ENCODE measurements at regions not wholly inside any gene's neighbourhood (a gene's known extent, or its start where the extent isn't known, plus 50 kb on each side); places are given as distances from the start of the nearest gene placed in this dataset.

- Mint-ChIP-seq H3K27me3 (ENCODE audit: low read depth) (no peaks in the 10 kb centered on the region), H3K4me1 (ENCODE audit: low read depth) (peaks cover 4% of the 10 kb centered on the region), H3K36me3 (ENCODE audit: low read depth) (no peaks in the 10 kb centered on the region), H3K4me3 (no peak overlapping the region), H3K27ac (no peak overlapping the region), H3K9me3 (no peaks in the 10 kb centered on the region)
- no peak for DNase-seq (ENCODE audit: low spot score)
Measured at GRCh38 chr7:18198868-18199267, 171.2 kb upstream of the PRPS1L1 start.

GRCh38 chr7:18200266-18200665, 172.6 kb upstream of the PRPS1L1 start:
- no peaks in the 10 kb centered on the region for H3K27me3 Mint-ChIP-seq (ENCODE audit: low read depth)
- no peaks in the 10 kb centered on the region for H3K36me3 Mint-ChIP-seq (ENCODE audit: low read depth)
- H3K27ac Mint-ChIP-seq, result no peak overlapping the region
- DNase-seq (ENCODE audit: low spot score), result no peak
- no peaks in the 10 kb centered on the region for H3K9me3 Mint-ChIP-seq
- H3K4me3 Mint-ChIP-seq, result no peak overlapping the region
- H3K4me1 Mint-ChIP-seq (ENCODE audit: low read depth), result peaks cover 4% of the 10 kb centered on the region

- Mint-ChIP-seq H3K9me3 (no peaks in the 10 kb centered on the region), H3K27me3 (ENCODE audit: low read depth) (no peaks in the 10 kb centered on the region), H3K36me3 (ENCODE audit: low read depth) (no peaks in the 10 kb centered on the region), H3K27ac (no peak overlapping the region), H3K4me3 (no peak overlapping the region), H3K4me1 (ENCODE audit: low read depth) (peaks cover 4% of the 10 kb centered on the region)
- no peak for DNase-seq (ENCODE audit: low spot score)
Measured at GRCh38 chr7:18200855-18201254, 173.2 kb upstream of the PRPS1L1 start.

- H3K27ac Mint-ChIP-seq, result no peak overlapping the region
- no peaks in the 10 kb centered on the region for H3K36me3 Mint-ChIP-seq (ENCODE audit: low read depth)
- H3K9me3 Mint-ChIP-seq, result no peaks in the 10 kb centered on the region
- no peak for DNase-seq (ENCODE audit: low spot score)
- H3K4me3 Mint-ChIP-seq, result no peak overlapping the region
- peaks cover 4% of the 10 kb centered on the region for H3K4me1 Mint-ChIP-seq (ENCODE audit: low read depth)
- no peaks in the 10 kb centered on the region for H3K27me3 Mint-ChIP-seq (ENCODE audit: low read depth)
Measured at GRCh38 chr7:18201350-18201749, 173.7 kb upstream of the PRPS1L1 start.

GRCh38 chr7:18202315-18203045, 174.8 kb upstream of the PRPS1L1 start:
- Mint-ChIP-seq H3K4me3 (no peak overlapping the region), H3K36me3 (ENCODE audit: low read depth) (no peaks in the 10 kb centered on the region), H3K27ac (no peak overlapping the region), H3K27me3 (ENCODE audit: low read depth) (no peaks in the 10 kb centered on the region), H3K4me1 (ENCODE audit: low read depth) (peaks cover 4% of the 10 kb centered on the region), H3K9me3 (no peaks in the 10 kb centered on the region)
- DNase-seq (ENCODE audit: low spot score), result no peak

GRCh38 chr7:18206331-18206730, 178.7 kb upstream of the PRPS1L1 start:
- no peaks in the 10 kb centered on the region for H3K36me3 Mint-ChIP-seq (ENCODE audit: low read depth)
- H3K9me3 Mint-ChIP-seq, result no peaks in the 10 kb centered on the region
- peaks cover 4% of the 10 kb centered on the region for H3K4me1 Mint-ChIP-seq (ENCODE audit: low read depth)
- no peak overlapping the region for H3K4me3 Mint-ChIP-seq
- H3K27ac Mint-ChIP-seq, result no peak overlapping the region
- H3K27me3 Mint-ChIP-seq (ENCODE audit: low read depth), result no peaks in the 10 kb centered on the region
- no peak for DNase-seq (ENCODE audit: low spot score)

- Mint-ChIP-seq H3K27me3 (ENCODE audit: low read depth) (no peaks in the 10 kb centered on the region), H3K27ac (no peak overlapping the region), H3K9me3 (no peaks in the 10 kb centered on the region), H3K36me3 (ENCODE audit: low read depth) (no peaks in the 10 kb centered on the region), H3K4me3 (no peak overlapping the region), H3K4me1 (ENCODE audit: low read depth) (no peaks in the 10 kb centered on the region)
- no peak for DNase-seq (ENCODE audit: low spot score)
Measured at GRCh38 chr7:18208921-18209320, 181.3 kb upstream of the PRPS1L1 start.

- no peak overlapping the region for H3K4me3 Mint-ChIP-seq
- H3K36me3 Mint-ChIP-seq (ENCODE audit: low read depth), result no peaks in the 10 kb centered on the region
- no peaks in the 10 kb centered on the region for H3K27me3 Mint-ChIP-seq (ENCODE audit: low read depth)
- no peak for DNase-seq (ENCODE audit: low spot score)
- H3K9me3 Mint-ChIP-seq, result no peaks in the 10 kb centered on the region
- H3K27ac Mint-ChIP-seq, result no peak overlapping the region
- H3K4me1 Mint-ChIP-seq (ENCODE audit: low read depth), result no peaks in the 10 kb centered on the region
Measured at GRCh38 chr7:18210377-18210776, 182.7 kb upstream of the PRPS1L1 start.

GRCh38 chr7:18210788-18211187, 183.1 kb upstream of the PRPS1L1 start:
- Mint-ChIP-seq H3K27ac (no peak overlapping the region), H3K36me3 (ENCODE audit: low read depth) (no peaks in the 10 kb centered on the region), H3K9me3 (no peaks in the 10 kb centered on the region), H3K4me1 (ENCODE audit: low read depth) (no peaks in the 10 kb centered on the region), H3K4me3 (no peak overlapping the region), H3K27me3 (ENCODE audit: low read depth) (no peaks in the 10 kb centered on the region)
- DNase-seq (ENCODE audit: low spot score), result no peak

- Mint-ChIP-seq H3K4me3 (no peak overlapping the region), H3K9me3 (no peaks in the 10 kb centered on the region), H3K4me1 (ENCODE audit: low read depth) (no peaks in the 10 kb centered on the region), H3K36me3 (ENCODE audit: low read depth) (no peaks in the 10 kb centered on the region), H3K27ac (no peak overlapping the region), H3K27me3 (ENCODE audit: low read depth) (no peaks in the 10 kb centered on the region)
- no peak for DNase-seq (ENCODE audit: low spot score)
Measured at GRCh38 chr7:18212308-18212707, 184.7 kb upstream of the PRPS1L1 start.

- H3K27me3 Mint-ChIP-seq (ENCODE audit: low read depth), result no peaks in the 10 kb centered on the region
- no peaks in the 10 kb centered on the region for H3K9me3 Mint-ChIP-seq
- H3K4me1 Mint-ChIP-seq (ENCODE audit: low read depth), result no peaks in the 10 kb centered on the region
- H3K4me3 Mint-ChIP-seq, result no peak overlapping the region
- DNase-seq (ENCODE audit: low spot score), result no peak
- H3K36me3 Mint-ChIP-seq (ENCODE audit: low read depth), result no peaks in the 10 kb centered on the region
- no peak overlapping the region for H3K27ac Mint-ChIP-seq
Measured at GRCh38 chr7:18212758-18213157, 185.1 kb upstream of the PRPS1L1 start.

GRCh38 chr7:18213652-18214051, 186.0 kb upstream of the PRPS1L1 start:
- Mint-ChIP-seq H3K9me3 (no peaks in the 10 kb centered on the region), H3K4me3 (no peak overlapping the region), H3K27me3 (ENCODE audit: low read depth) (no peaks in the 10 kb centered on the region), H3K27ac (no peak overlapping the region), H3K4me1 (ENCODE audit: low read depth) (no peaks in the 10 kb centered on the region), H3K36me3 (ENCODE audit: low read depth) (no peaks in the 10 kb centered on the region)
- DNase-seq (ENCODE audit: low spot score), result no peak

- DNase-seq (ENCODE audit: low spot score), result no peak
- Mint-ChIP-seq H3K9me3 (no peaks in the 10 kb centered on the region), H3K27me3 (ENCODE audit: low read depth) (no peaks in the 10 kb centered on the region), H3K4me3 (no peak overlapping the region), H3K36me3 (ENCODE audit: low read depth) (no peaks in the 10 kb centered on the region), H3K4me1 (ENCODE audit: low read depth) (no peaks in the 10 kb centered on the region), H3K27ac (no peak overlapping the region)
Measured at GRCh38 chr7:18216270-18216669, 188.6 kb upstream of the PRPS1L1 start.

- H3K27ac Mint-ChIP-seq, result no peak overlapping the region
- no peaks in the 10 kb centered on the region for H3K9me3 Mint-ChIP-seq
- H3K36me3 Mint-ChIP-seq (ENCODE audit: low read depth), result no peaks in the 10 kb centered on the region
- DNase-seq (ENCODE audit: low spot score), result no peak
- H3K4me1 Mint-ChIP-seq (ENCODE audit: low read depth), result no peaks in the 10 kb centered on the region
- H3K4me3 Mint-ChIP-seq, result no peak overlapping the region
- no peaks in the 10 kb centered on the region for H3K27me3 Mint-ChIP-seq (ENCODE audit: low read depth)
Measured at GRCh38 chr7:18221377-18222293, 194.0 kb upstream of the PRPS1L1 start.
